Panc1 (cell line): ENCODE measurements at regions not wholly inside any gene's neighbourhood (a gene's known extent, or its start where the extent isn't known, plus 50 kb on each side); places are given as distances from the start of the nearest gene placed in this dataset.

Source experiments
- ATAC-seq: fragments of 200-7000 bp; cut with Tn5 transposase; 2 replicates; pipeline ENCODE4 v1.9.1; 2020; ENCODE audit warnings: mild to moderate bottlenecking, moderate library complexity
- BruUV-seq: library from RNA; stranded (reverse); fragments of 400-500 nt; replicated peaks from 2 replicates; lab custom pipeline; 2021; lab: Mats Ljungman, UMichigan
- CTCF ChIA-PET: fragments of 300-600 bp; sonication (Branson Sonifier 250); formaldehyde crosslinking; loops from one replicate; lab custom pipeline; 2022; ENCODE audit warnings: antibody characterized with exemption; lab: Charles Lee
- POLR2A ChIA-PET: fragments of 300-600 bp; sonication (Branson Sonifier 250); formaldehyde crosslinking; loops from one replicate; lab custom pipeline; 2022; ENCODE audit warnings: antibody characterized with exemption; lab: Charles Lee
- DNase-seq: peaks from one replicate; pipeline ENCODE4 v3.0.0-alpha.2; 2010; ENCODE audit warnings: low read depth, low spot score
- H3K27ac ChIP-seq: 2 replicates; pipeline ENCODE4 v1.5.1; 2011; ENCODE audit warnings: mild to moderate bottlenecking, low read length, inconsistent platforms
- H3K27me3 ChIP-seq: fragments of 200-500 bp; sonication (Bioruptor generic); 2 replicates; pipeline ENCODE4 v1.6.0; 2014; ENCODE audit warnings: low read length, inconsistent platforms; ENCODE audit not compliant: control insufficient read depth, insufficient read depth
- H3K36me3 ChIP-seq: fragments of 200-500 bp; sonication (Bioruptor generic); 2 replicates; pipeline ENCODE4 v1.5.1; 2014; ENCODE audit warnings: inconsistent platforms, mild to moderate bottlenecking, low read length, moderate library complexity; ENCODE audit not compliant: control insufficient read depth, insufficient read depth
- H3K4me1 ChIP-seq: 2 replicates; pipeline ENCODE4 v1.5.1; 2011; ENCODE audit warnings: inconsistent platforms, mild to moderate bottlenecking, low read length, moderate library complexity; ENCODE audit not compliant: control insufficient read depth, insufficient read depth
- H3K4me3 ChIP-seq, 2 experiments: 2 replicates each; pipeline ENCODE4 v1.5.1; 2011 to 2012; ENCODE audit warnings: low read depth in 2 of 2, low read length in 2 of 2, mild to moderate bottlenecking in 2 of 2, inconsistent platforms in 1 of 2, moderate library complexity in 1 of 2
- H3K9me3 ChIP-seq: fragments of 200-500 bp; sonication (Bioruptor generic); 2 replicates; pipeline ENCODE4 v1.5.1; 2014; ENCODE audit warnings: low read depth, mild to moderate bottlenecking, inconsistent platforms, low read length, moderate library complexity; ENCODE audit not compliant: control insufficient read depth, insufficient read depth
- CTCF ChIP-seq: fragments of 450-650 bp; IDR thresholded peaks from 2 replicates; pipeline ENCODE4 v1.5.1; 2017; ENCODE audit warnings: mild to moderate bottlenecking
- POLR2AphosphoS5 ChIP-seq: IDR thresholded peaks from 2 replicates; pipeline ENCODE4 v1.6.1; 2012; ENCODE audit warnings: mild to moderate bottlenecking, low read depth, low read length, moderate library complexity
- REST ChIP-seq, 2 experiments: IDR thresholded peaks; 2 replicates each; pipeline ENCODE4 v1.6.1; 2011 to 2012; ENCODE audit warnings: low read depth in 2 of 2, control low read depth in 1 of 2, low read length in 1 of 2, mild to moderate bottlenecking in 1 of 2, moderate library complexity in 1 of 2; ENCODE audit not compliant: insufficient read depth in 1 of 2
- SIN3A ChIP-seq: IDR thresholded peaks from 2 replicates; pipeline ENCODE4 v1.6.1; 2012; ENCODE audit warnings: low read depth, mild to moderate bottlenecking, low read length, moderate library complexity, borderline replicate concordance; ENCODE audit not compliant: insufficient read depth
- TCF7L2 ChIP-seq: IDR thresholded peaks from 2 replicates; pipeline ENCODE4 v1.6.1; 2011; ENCODE audit warnings: mild to moderate bottlenecking, low read depth, low read length, inconsistent platforms
- in situ Hi-C: cut with HindIII; loops from 2 replicates; pipeline ENCODE4 v1.10.0; 2016; ENCODE audit warnings: low sequenced_read_pairs, low pct_unique_long_range_greater_than_20kb
- intact Hi-C: fragments of 100-400 bp; cut with micrococcal nuclease; formaldehyde crosslinking; loops from one replicate; pipeline ENCODE4 v1.10.0; 2022; ENCODE audit not compliant: unreplicated experiment

GRCh38 chr17:83156408-83156807, 77.0 kb downstream of the METRNL start:
- no TSS peak for BruUV-seq
- H3K27ac ChIP-seq: no peak overlapping the region
- no peaks in the 10 kb centered on the region for H3K36me3 ChIP-seq
- no peak overlapping the region for H3K4me3 ChIP-seq
- H3K27me3 ChIP-seq: no peaks in the 10 kb centered on the region; the same call in 1 of the 2 replicates
- ATAC-seq (no peak), DNase-seq (no peak)
- intact Hi-C loops: no loop called here
- peaks cover 7% of the 10 kb centered on the region for H3K4me1 ChIP-seq
- in situ Hi-C loops: no loop called here
- H3K9me3 ChIP-seq: no peaks in the 10 kb centered on the region
- ChIA-PET POLR2A (no interaction called here), CTCF (no interaction called here)
- TF ChIP-seq POLR2AphosphoS5 (no peak), CTCF (no peak)

- Histone ChIP-seq H3K9me3 (no peaks in the 10 kb centered on the region), H3K27ac (no peak overlapping the region), H3K27me3 (peaks cover 14% of the 10 kb centered on the region), H3K36me3 (no peaks in the 10 kb centered on the region), H3K4me1 (no peaks in the 10 kb centered on the region), H3K4me3 (no peak overlapping the region)
- ATAC-seq: no peak
- ChIA-PET CTCF (no interaction called here), POLR2A (no interaction called here)
- TF ChIP-seq SIN3A (no peak), TCF7L2 (no peak), CTCF (no peak), REST (IDR thresholded peaks at IDR 0.05; ENCODE audit: insufficient read depth in 1 of 2, low read depth in 2 of 2, low read length in 1 of 2) (no peak), POLR2AphosphoS5 (no peak)
- in situ Hi-C loops: no loop called here
- BruUV-seq: no TSS peak
- intact Hi-C loops: no loop called here
- no peak for DNase-seq
Observed at GRCh38 chr17:83159204-83160049, 80.0 kb downstream of the METRNL start.
